Suppressor macrophage treated with lipopolysaccharide for 4 hours (primary cell): ENCODE measurements at regions not wholly inside any gene's neighbourhood (a gene's known extent, or its start where the extent isn't known, plus 50 kb on each side); places are given as distances from the start of the nearest gene placed in this dataset.
A peak's percentile ranks its signal among the peaks of the same experiment; 100 is the strongest.

ENCODE experiments used
- DNase-seq: peaks from one replicate; pipeline ENCODE4 v3.0.0-alpha.2; 2020

GRCh38 chr7:49386792-49387191 is 386.6 kb upstream of the VWC2 start:
- no peak for DNase-seq

DNA sequence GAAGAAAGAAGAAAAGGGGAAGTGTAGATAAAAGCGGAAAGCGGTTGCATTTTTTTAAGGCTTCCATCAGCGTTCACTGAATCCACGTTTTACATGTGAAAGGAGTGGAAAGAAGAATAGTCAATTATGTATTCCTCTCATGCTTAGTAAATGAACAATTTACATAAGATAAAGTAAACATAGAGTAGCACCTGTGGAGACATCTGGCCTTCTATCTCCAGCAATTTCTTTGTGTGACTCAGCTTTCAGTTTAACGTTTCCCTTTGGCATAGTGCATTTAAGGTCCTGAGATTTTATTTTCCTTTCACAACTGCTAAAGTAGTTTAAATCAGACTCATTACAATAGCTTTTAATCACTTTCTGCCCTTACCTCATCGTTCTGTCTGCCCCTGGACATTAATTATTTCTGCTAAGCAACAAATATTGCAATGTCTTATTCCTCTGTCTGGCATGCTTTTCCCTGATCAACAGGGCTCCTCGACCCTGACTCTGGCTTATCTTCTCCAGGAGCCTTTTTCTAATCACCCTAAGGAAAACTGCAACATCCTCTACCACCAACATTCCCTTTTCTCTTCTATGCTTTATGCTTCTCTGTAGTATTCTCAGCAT is 383.5 kb upstream of the VWC2 start:
- DNase-seq = no peak

DNA sequence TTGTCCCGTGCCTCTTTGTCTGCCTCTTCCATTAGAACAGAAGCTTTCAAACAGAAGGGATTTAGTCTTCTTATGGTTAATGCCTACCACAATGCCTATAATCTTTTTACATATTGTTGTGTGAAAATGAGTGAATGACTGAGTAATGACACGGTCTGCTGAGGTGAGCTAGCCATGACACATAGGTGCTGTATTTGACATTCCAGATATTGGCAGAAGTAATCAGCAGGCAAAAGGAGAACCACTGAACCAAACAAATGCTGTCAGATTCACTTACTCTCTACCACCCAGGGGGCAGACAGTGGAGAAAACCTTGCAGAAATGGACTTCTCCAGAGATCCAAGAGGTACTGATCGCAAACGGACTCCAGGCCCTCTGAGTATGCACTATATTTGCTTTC is 377.2 kb upstream of the VWC2 start:
- no peak for DNase-seq

- DNase-seq = no peak
Observed at GRCh38 chr7:49397750-49398149, 375.7 kb upstream of the VWC2 start.

GRCh38 chr7:49398236-49398635 is 375.2 kb upstream of the VWC2 start:
- no peak for DNase-seq

- no peak for DNase-seq
Observed at GRCh38 chr7:49398746-49399145, 374.7 kb upstream of the VWC2 start.

GRCh38 chr7:49400891-49401550 is 372.4 kb upstream of the VWC2 start:
- DNase-seq = no peak

DNA sequence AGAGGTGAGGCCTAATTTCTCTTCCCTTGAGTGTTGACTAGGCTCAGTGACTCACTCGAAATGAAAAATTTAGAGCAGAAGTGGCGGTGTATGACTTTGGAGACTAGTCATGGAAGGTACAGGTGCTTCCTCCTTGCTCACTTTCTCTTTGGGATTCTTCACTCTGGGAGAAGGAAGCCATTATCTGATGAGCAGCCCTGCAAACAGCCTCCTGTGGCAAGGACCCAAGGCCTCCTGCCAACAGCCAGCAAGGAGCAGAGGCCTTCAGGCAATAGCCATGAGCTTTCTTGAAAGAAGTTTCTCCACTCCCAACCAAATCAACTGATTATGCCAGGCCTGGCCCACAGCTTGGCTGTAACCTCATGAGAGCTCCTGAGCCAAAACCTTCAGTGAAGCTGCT is 369.6 kb upstream of the VWC2 start:
- no peak for DNase-seq

GRCh38 chr7:49407205-49407604 is 366.2 kb upstream of the VWC2 start:
- no peak for DNase-seq

- no peak for DNase-seq
Observed at GRCh38 chr7:49417034-49417433, 356.4 kb upstream of the VWC2 start.

DNA sequence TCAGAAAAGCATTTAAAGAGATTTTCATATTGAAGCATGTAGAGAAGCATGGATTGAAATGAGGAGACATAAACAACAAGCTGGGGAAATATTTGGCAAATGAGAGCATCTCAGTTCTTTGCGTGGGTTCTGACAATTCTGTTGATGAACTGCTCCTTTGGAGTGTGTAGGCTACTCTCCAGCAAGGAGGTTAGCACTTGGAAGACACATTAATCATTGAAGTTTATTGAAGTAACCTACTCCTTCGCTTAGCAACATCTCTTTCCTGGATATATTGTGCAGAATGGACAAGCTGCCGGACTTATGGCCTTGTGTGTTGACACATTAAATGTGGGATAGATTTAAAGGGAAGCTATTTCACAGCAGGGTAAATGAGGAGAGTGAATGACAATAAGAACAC is 354.5 kb upstream of the VWC2 start:
- no peak for DNase-seq

- DNase-seq = no peak
Observed at GRCh38 chr7:49422564-49422963, 350.9 kb upstream of the VWC2 start.

DNA sequence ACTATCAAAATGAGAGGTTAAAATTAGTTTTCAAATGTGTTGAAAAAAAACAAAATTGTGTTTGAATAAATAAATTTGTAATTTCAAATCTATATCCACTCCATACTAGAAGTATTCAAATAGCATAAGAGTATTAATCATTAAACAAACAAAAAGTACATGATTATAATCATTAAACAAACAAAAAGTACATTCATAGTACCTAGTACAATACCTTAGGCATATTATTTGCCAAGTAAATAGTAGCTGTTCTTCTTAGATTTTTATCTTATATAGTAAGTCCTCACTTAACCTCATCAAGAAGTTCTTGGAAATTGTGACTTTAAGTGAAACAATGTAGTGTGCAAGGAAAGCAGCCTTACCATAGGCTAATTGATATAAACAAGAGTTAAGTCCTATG is 349.3 kb upstream of the VWC2 start:
- DNase-seq = no peak

GRCh38 chr7:49425277-49425818 is 348.1 kb upstream of the VWC2 start:
- no peak for DNase-seq

GRCh38 chr7:49432254-49432653 is 341.2 kb upstream of the VWC2 start:
- DNase-seq = no peak

- DNase-seq = peak; percentile 2
Observed at GRCh38 chr7:49433794-49434193, 339.6 kb upstream of the VWC2 start.

DNA sequence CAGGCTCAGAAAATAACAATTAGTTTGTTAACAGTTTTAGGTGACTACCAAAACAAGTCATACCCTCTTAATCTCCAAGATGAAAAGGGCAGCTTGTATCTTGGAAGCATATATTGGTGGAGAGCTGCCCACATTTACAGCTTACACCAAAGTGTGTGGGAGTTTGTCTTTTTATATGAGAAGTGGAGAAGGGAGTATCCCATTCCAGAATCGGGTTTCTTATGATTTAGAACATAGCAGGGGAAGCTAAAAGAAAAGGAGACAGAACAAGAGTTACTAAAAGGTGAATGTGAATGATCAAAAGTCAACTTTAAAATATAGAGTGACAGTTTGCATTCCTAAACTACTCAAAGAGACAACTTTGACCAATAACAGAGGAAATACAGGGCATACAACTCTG is 338.6 kb upstream of the VWC2 start:
- no peak for DNase-seq

DNA sequence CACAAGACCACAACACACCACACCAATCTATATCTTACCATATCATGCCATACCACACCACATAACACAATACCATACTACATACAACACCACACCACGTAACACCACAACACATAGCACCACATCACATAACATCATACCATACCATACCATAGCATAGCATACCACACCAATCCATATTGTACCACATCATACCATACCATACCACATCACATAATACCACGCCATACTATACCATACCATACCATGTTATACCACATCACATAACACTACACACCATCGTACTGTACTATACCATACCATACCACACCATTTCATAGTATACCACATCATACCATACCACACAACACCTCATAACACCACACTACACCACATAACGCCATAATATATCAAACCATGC is 335.2 kb upstream of the VWC2 start:
- no peak for DNase-seq

GRCh38 chr7:49443515-49443914 is 329.9 kb upstream of the VWC2 start:
- DNase-seq = no peak

DNA sequence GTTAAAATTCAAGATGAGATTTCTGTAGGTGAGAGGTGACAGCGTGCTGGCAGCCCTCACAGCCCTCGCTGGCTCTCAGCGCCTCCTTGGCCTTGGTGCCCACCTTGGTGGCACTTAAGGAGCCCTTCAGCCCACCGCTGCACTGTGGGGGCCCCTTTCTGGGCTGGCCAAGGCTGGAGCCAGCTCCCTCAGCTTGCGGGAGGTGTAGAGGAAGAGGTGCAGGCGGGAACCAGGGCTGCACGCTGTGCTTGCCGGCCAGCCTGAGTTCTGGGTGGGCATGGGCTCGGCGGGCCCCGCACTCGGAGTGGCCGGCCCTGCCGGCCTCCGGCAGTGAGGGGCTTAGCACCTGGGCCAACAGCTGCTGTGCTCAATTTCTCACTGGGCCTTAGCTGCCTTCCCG is 320.0 kb upstream of the VWC2 start:
- DNase-seq = no peak

DNA sequence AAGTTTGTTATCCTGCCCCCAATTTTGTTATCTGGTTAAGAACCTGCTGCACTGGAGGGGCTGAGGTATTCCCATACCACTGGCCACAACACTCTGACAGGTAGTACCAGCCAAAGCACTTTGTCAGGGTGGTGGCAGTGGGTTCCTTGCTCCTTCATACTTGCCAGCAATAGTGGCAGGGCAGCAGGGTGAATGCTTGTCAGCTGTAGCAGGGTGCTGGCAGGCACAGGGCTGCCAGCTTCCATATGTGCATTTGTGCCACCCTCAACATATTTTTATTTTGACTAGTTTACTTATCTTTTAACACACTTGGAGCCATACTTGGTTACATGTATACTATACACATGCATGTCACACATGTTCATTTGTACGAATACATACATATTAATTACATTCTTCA is 294.0 kb upstream of the VWC2 start:
- no peak for DNase-seq

DNA sequence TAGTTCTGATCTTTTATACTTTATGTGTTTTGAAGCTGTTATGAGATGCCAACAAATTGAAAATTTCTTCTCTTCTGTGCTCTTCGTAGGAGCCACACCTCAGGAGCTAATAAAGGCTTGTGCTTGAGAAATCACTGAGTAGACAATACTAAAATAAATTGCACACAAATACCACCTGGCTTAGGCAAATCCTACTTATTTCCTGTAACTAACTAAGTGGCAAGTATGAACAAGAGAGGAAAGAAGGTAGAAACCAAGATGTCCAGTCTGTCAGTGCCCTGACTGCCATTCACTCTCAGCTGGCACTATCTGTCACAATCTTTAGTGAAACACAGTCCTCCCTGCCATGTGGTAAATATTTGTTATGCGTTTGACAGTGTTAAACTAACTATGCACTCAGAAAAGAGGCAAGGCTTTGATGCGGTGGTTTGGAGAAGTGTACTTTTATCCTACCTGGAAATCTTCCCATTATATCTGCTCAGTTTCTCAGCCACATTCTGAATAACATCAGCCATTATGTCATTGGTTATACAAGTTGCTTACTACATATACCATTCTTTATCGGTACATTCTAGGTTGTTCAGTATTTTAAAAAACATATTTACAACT is 293.4 kb upstream of the VWC2 start:
- DNase-seq = no peak

DNA sequence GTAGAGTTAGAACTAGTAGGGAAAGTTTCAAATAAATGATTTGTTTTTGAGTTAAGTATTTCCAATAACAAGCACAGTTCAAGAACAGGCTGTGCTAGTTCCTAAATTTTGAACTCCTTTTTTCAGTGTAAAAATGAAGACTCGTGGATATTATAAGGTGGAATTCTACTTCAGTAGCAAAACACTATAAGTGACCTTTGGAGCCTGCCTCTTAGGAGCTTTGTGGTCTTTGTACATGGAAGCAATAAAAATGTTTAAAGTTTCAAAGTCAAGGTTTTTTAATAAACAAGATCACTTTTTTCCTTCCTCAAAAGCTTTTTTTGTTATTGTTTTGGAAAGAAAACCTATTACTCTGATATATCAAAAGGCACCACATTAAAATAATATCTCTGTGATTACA is 292.4 kb upstream of the VWC2 start:
- DNase-seq = no peak

GRCh38 chr7:49483142-49483541 is 290.3 kb upstream of the VWC2 start:
- DNase-seq = no peak
